HepG2 (cell line): ENCODE measurements at regions not wholly inside any gene's neighbourhood (a gene's known extent, or its start where the extent isn't known, plus 50 kb on each side); places are given as distances from the start of the nearest gene placed in this dataset.

Source experiments
- ATAC-seq: fragments of 200-7000 bp; cut with Tn5 transposase; 3 replicates; pipeline ENCODE4 v1.9.1; 2020; ENCODE audit warnings: mild to moderate bottlenecking, moderate library complexity
- BruUV-seq: library from RNA; stranded (reverse); fragments of 400-500 nt; replicated peaks from 2 replicates; lab custom pipeline; 2021; lab: Mats Ljungman, UMichigan
- CTCF ChIA-PET: fragments of 300-600 bp; formaldehyde crosslinking; extraction: SDS; loops from one replicate; lab custom pipeline; 2021; ENCODE audit warnings: low total read pairs, inconsistent platforms, low intra/inter-chr PET ratio; lab: Yijun Ruan, JAX
- POLR2A ChIA-PET: fragments of 350-600 bp; sonication (Branson Sonifier 250); formaldehyde crosslinking; loops from one replicate; lab custom pipeline; 2020; ENCODE audit warnings: antibody characterized with exemption, inconsistent platforms; lab: Yijun Ruan, JAX
- DNase-seq: peaks from one replicate; pipeline ENCODE4 v3.0.0-alpha.2; 2015; ENCODE audit warnings: low spot score
- FAIRE-seq: peaks from 3 replicates; lab custom pipeline; 2011; peaks lifted over from hg19 to GRCh38; lab: Jason Lieb, UNC
- H2AFZ ChIP-seq: one replicate; pipeline ENCODE4 v1.6.1; 2011; ENCODE audit warnings: low read length, inconsistent platforms
- H3K27ac ChIP-seq: fragments of 300-600 bp; 3 replicates; pipeline ENCODE4 v1.8.0; 2011; ENCODE audit warnings: mixed run types, mild to moderate bottlenecking, mixed read lengths, low read length, inconsistent platforms; ENCODE audit not compliant: insufficient read depth; ENCODE audit errors: extremely low read length
- H3K27me3 ChIP-seq, 2 experiments: fragments of 200-600 bp in 1 of 2; 2 replicates in 1 of 2; 3 replicates in 1 of 2; pipeline versions ENCODE4 v1.6.0 to v1.8.0; 2011; ENCODE audit warnings: low read length in 2 of 2, mild to moderate bottlenecking in 2 of 2, moderate library complexity in 2 of 2, inconsistent platforms in 1 of 2; ENCODE audit not compliant: insufficient read depth in 2 of 2, control insufficient read depth in 1 of 2
- H3K36me3 ChIP-seq, 2 experiments: fragments of 200-600 bp in 1 of 2; replicated peaks in 1 of 2; 2 replicates in 1 of 2; 3 replicates in 1 of 2; pipeline versions ENCODE4 v1.5.1 to v1.8.0; 2011; ENCODE audit warnings: low read length in 2 of 2, inconsistent platforms in 1 of 2; ENCODE audit not compliant: insufficient read depth in 2 of 2, control insufficient read depth in 1 of 2
- H3K4me1 ChIP-seq: 2 replicates; pipeline ENCODE4 v1.5.1; 2012; ENCODE audit warnings: low read length, inconsistent platforms; ENCODE audit not compliant: insufficient read depth
- H3K4me2 ChIP-seq: 2 replicates; pipeline ENCODE4 v1.6.0; 2011; ENCODE audit warnings: low read depth, low read length, inconsistent platforms
- H3K4me3 ChIP-seq, 3 experiments: fragments of 200-600 bp in 1 of 3; sonication (generic), shearing (Covaris generic) in 1 of 3; replicated peaks in 1 of 3; 2 replicates each; pipeline ENCODE4 v1.5.1; 2011 to 2016; ENCODE audit warnings: low read length in 3 of 3, inconsistent platforms in 2 of 3, low read depth in 2 of 3, mild to moderate bottlenecking in 2 of 3, control low read depth in 1 of 3, mixed read lengths in 1 of 3; ENCODE audit not compliant: insufficient read depth in 1 of 3
- H3K79me2 ChIP-seq: one replicate; pipeline ENCODE4 v1.6.1; 2011; ENCODE audit warnings: low read length, inconsistent platforms; ENCODE audit not compliant: insufficient read depth
- H3K9ac ChIP-seq: 2 replicates; pipeline ENCODE4 v1.6.0; 2011; ENCODE audit warnings: mild to moderate bottlenecking, low read depth, low read length, inconsistent platforms; ENCODE audit not compliant: insufficient read depth
- H3K9me3 ChIP-seq: 2 replicates; pipeline ENCODE4 v1.5.1; 2012; ENCODE audit warnings: mild to moderate bottlenecking, low read length
- H4K20me1 ChIP-seq: 2 replicates; pipeline ENCODE4 v1.6.0; 2011; ENCODE audit warnings: inconsistent platforms, mild to moderate bottlenecking, low read length, moderate library complexity; ENCODE audit not compliant: insufficient read depth
- FOXP4 ChIP-seq: sonication (generic); formaldehyde crosslinking; IDR thresholded peaks from 2 replicates; pipeline ENCODE4 v1.4.0; 2020; ENCODE audit warnings: missing genetic modification reagents
- GFI1 ChIP-seq: sonication (generic); formaldehyde crosslinking; IDR thresholded peaks from 2 replicates; pipeline ENCODE4 v1.5.0; 2020; ENCODE audit warnings: missing genetic modification reagents, mild to moderate bottlenecking, borderline replicate concordance
- PHB2 ChIP-seq: fragments of 450-650 bp; IDR thresholded peaks from 2 replicates; pipeline ENCODE4 v1.6.1; 2018; ENCODE audit not compliant: partially characterized antibody
- TCF7 ChIP-seq: sonication (generic); IDR thresholded peaks from 2 replicates; pipeline ENCODE4 v1.6.1; 2016; ENCODE audit warnings: antibody characterized with exemption, low read depth
- ZFP62 ChIP-seq: sonication (generic); formaldehyde crosslinking; IDR thresholded peaks from 2 replicates; pipeline ENCODE4 v1.4.0; 2020; ENCODE audit warnings: missing genetic modification reagents
- ZNF138 ChIP-seq: sonication (generic); formaldehyde crosslinking; IDR thresholded peaks from 2 replicates; pipeline ENCODE4 v1.5.0; 2020; ENCODE audit warnings: mild to moderate bottlenecking, low read depth, missing genetic modification reagents
- ZNF143 ChIP-seq: sonication (generic); formaldehyde crosslinking; IDR thresholded peaks from 2 replicates; pipeline ENCODE4 v1.4.0; 2020; ENCODE audit warnings: missing genetic modification reagents
- ZNF18 ChIP-seq: sonication (generic); formaldehyde crosslinking; IDR thresholded peaks from 2 replicates; pipeline ENCODE4 v1.8.0; 2022; ENCODE audit warnings: mild to moderate bottlenecking, missing genetic modification reagents; ENCODE audit not compliant: insufficient replicate concordance
- ZNF33B ChIP-seq: sonication (generic); formaldehyde crosslinking; IDR thresholded peaks from 2 replicates; pipeline ENCODE4 v1.5.1; 2020; ENCODE audit warnings: mild to moderate bottlenecking, missing genetic modification reagents
- ZNF510 ChIP-seq: sonication (generic); formaldehyde crosslinking; IDR thresholded peaks from 2 replicates; pipeline ENCODE4 v1.4.0; 2020; ENCODE audit warnings: low read depth, mild to moderate bottlenecking, missing genetic modification reagents
- ZNF607 ChIP-seq: sonication (generic); formaldehyde crosslinking; IDR thresholded peaks from 2 replicates; pipeline ENCODE4 v1.5.1; 2020; ENCODE audit warnings: missing genetic modification reagents, mild to moderate bottlenecking, borderline replicate concordance
- WGBS: methylation state at CpG from one replicate; pipeline ENCODE4 v1.1.6; 2017; ENCODE audit warnings: low lambda C conversion rate; 5-methylcytosine and 5-hydroxymethylcytosine counted together
- in situ Hi-C: cut with HindIII; loops from 2 replicates; pipeline ENCODE4 v1.10.0; 2017; ENCODE audit warnings: low pct_unique_long_range_greater_than_20kb; ENCODE audit not compliant: extremely low pct_ligation_motif_present
- intact Hi-C: fragments of 100-400 bp; cut with micrococcal nuclease; formaldehyde crosslinking; loops from one replicate; pipeline ENCODE4 v1.10.0; 2022; ENCODE audit not compliant: unreplicated experiment
- TF ChIP-seq, protein P1 (sequence below): sonication (generic); formaldehyde crosslinking; IDR thresholded peaks from 2 replicates; pipeline ENCODE4 v1.4.0; 2020; ENCODE audit warnings: missing genetic modification reagents

GRCh38 chr14:89085737-89086382 is 261.4 kb downstream of the TTC8 start (continued):
- TF ChIP-seq ZNF138 (CRISPR knock-in tag) (no peak), ZNF607 (CRISPR knock-in tag) (no peak), GFI1 (CRISPR knock-in tag) (no peak), ZNF18 (CRISPR knock-in tag) (no peak), ZNF33B (CRISPR knock-in tag) (no peak)

DNA sequence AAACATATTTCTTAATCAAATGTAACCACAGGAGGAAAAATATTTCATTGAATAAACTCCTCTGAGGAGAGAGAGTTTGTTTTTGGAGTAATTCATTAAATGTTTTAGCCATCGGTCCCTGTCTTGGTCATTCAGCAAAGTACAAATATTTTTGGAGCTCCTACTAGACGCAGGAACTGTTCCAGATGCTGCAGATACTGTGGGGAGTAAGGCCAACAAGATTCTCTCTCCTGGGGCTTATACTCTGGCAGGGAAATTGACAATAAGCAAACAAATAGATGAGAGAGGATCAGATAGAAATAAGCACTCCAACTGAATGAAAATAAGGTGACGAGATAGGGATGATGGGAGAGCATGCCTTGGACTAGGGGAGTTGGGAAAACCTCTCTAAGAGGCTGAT is 264.1 kb downstream of the TTC8 start:
- ATAC-seq (no peak), DNase-seq (no peak), FAIRE-seq (no peak)
- no peak overlapping the region for H2AFZ ChIP-seq
- POLR2A ChIA-PET = no interaction called here
- in situ Hi-C loops = no loop called here
- WGBS = 30% methylated on average over 3 of the region's 3 CpGs
- no peak for TF ChIP-seq TCF7
- no peak for TF ChIP-seq PHB2
- no peak for TF ChIP-seq ZNF143
- TF ChIP-seq ZFP62 (CRISPR knock-in tag) = no peak
- no peak for TF ChIP-seq ZNF510 (CRISPR knock-in tag)
- TF ChIP-seq, protein P1, sequence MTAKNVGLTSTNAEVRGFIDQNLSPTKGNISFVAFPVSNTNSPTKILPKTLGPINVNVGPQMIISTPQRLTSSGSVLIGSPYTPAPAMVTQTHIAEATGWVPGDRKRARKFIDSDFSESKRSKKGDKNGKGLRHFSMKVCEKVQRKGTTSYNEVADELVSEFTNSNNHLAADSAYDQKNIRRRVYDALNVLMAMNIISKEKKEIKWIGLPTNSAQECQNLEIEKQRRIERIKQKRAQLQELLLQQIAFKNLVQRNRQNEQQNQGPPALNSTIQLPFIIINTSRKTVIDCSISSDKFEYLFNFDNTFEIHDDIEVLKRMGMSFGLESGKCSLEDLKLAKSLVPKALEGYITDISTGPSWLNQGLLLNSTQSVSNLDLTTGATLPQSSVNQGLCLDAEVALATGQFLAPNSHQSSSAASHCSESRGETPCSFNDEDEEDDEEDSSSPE (CRISPR knock-in tag) = no peak
- TF ChIP-seq FOXP4 (CRISPR knock-in tag) = no peak
- no peaks in the 10 kb centered on the region for H3K79me2 ChIP-seq
- no peaks in the 10 kb centered on the region for H3K36me3 ChIP-seq
- H3K27ac ChIP-seq = no peak overlapping the region
- H3K4me1 ChIP-seq = peaks cover 29% of the 10 kb centered on the region
- H3K4me3 ChIP-seq = no peak overlapping the region
- H3K9ac ChIP-seq = no peak overlapping the region
- intact Hi-C loops = no loop called here
- BruUV-seq = no TSS peak
- CTCF ChIA-PET = no interaction called here
- peak overlapping the region; percentile 32; the same call in 1 of the 2 replicates for H3K4me2 ChIP-seq
- peaks cover 1 to 6% of the 10 kb centered on the region in 2 experiments; a peak in 1 of 5 replicates for H3K27me3 ChIP-seq
- H3K9me3 ChIP-seq = no peaks in the 10 kb centered on the region
- no peaks in the 10 kb centered on the region for H4K20me1 ChIP-seq
